ENCODE measurements at regions not wholly inside any gene's neighbourhood (a gene's known extent, or its start where the extent isn't known, plus 50 kb on each side); places are given as distances from the start of the nearest gene placed in this dataset.
A peak's percentile ranks its signal among the peaks of the same experiment; 100 is the strongest.

GRCh38 chrX:110430293-110431076 lies 71.8 kb downstream of the RTL9 start:
- no peak for DNase-seq (ENCODE audit: low read depth)

- DNase-seq (ENCODE audit: low read depth) = no peak
These were observed 73.7 kb downstream of the RTL9 start for GRCh38 chrX:110432091-110432905.

GRCh38 chrX:110432906-110433215 lies 74.2 kb downstream of the RTL9 start:
- DNase-seq (ENCODE audit: low read depth) = no peak

- no peak for DNase-seq (ENCODE audit: low read depth)
These were observed 76.5 kb downstream of the RTL9 start for GRCh38 chrX:110435196-110435595.

- no peak for DNase-seq (ENCODE audit: low read depth)
These were observed 77.9 kb downstream of the RTL9 start for GRCh38 chrX:110436523-110436922.

GRCh38 chrX:110437686-110438085 lies 79.0 kb downstream of the RTL9 start:
- no peak for DNase-seq (ENCODE audit: low read depth)

GRCh38 chrX:110440016-110440805 lies 81.6 kb downstream of the RTL9 start:
- DNase-seq (ENCODE audit: low read depth) = no peak

- DNase-seq (ENCODE audit: low read depth) = peak; percentile 12
These were observed 84.0 kb downstream of the RTL9 start for GRCh38 chrX:110442635-110443034.

- DNase-seq (ENCODE audit: low read depth) = no peak
These were observed 86.3 kb downstream of the RTL9 start for GRCh38 chrX:110444996-110445395.

GRCh38 chrX:110448459-110448858 lies 89.8 kb downstream of the RTL9 start:
- no peak for DNase-seq (ENCODE audit: low read depth)

GRCh38 chrX:110449312-110449711 lies 90.7 kb downstream of the RTL9 start:
- DNase-seq (ENCODE audit: low read depth) = no peak

GRCh38 chrX:110450050-110450449 lies 91.4 kb downstream of the RTL9 start:
- DNase-seq (ENCODE audit: low read depth) = peak; percentile 52

GRCh38 chrX:110454336-110454735 lies 95.7 kb downstream of the RTL9 start:
- no peak for DNase-seq (ENCODE audit: low read depth)

- DNase-seq (ENCODE audit: low read depth) = no peak
These were observed 104.3 kb downstream of the RTL9 start for GRCh38 chrX:110462957-110463356.

GRCh38 chrX:110466790-110467189 lies 108.1 kb downstream of the RTL9 start:
- no peak for DNase-seq (ENCODE audit: low read depth)

GRCh38 chrX:110472265-110472664 lies 113.6 kb downstream of the RTL9 start:
- no peak for DNase-seq (ENCODE audit: low read depth)

- DNase-seq (ENCODE audit: low read depth) = peak; percentile 9
These were observed 119.1 kb downstream of the RTL9 start for GRCh38 chrX:110477593-110478228.

GRCh38 chrX:110491846-110492620 lies 133.4 kb downstream of the RTL9 start:
- no peak for DNase-seq (ENCODE audit: low read depth)

- DNase-seq (ENCODE audit: low read depth) = no peak
These were observed 146.3 kb downstream of the RTL9 start for GRCh38 chrX:110504947-110505346.

GRCh38 chrX:110509755-110510532 lies 151.3 kb downstream of the RTL9 start:
- no peak for DNase-seq (ENCODE audit: low read depth)

- DNase-seq (ENCODE audit: low read depth) = no peak
These were observed 152.6 kb downstream of the RTL9 start for GRCh38 chrX:110511238-110511637.
